Ishikawa (cell line): ENCODE measurements at regions not wholly inside any gene's neighbourhood (a gene's known extent, or its start where the extent isn't known, plus 50 kb on each side); places are given as distances from the start of the nearest gene placed in this dataset.

Source experiments
- CEBPB ChIP-seq: IDR thresholded peaks from 2 replicates; pipeline ENCODE4 v1.6.1; 2012
- EGR1 ChIP-seq: IDR thresholded peaks from 2 replicates; pipeline ENCODE4 v1.6.1; 2012
- EP300 ChIP-seq: IDR thresholded peaks from 2 replicates; pipeline ENCODE4 v1.6.1; 2012; ENCODE audit warnings: borderline replicate concordance
- FOXM1 ChIP-seq: IDR thresholded peaks from 2 replicates; pipeline ENCODE4 v1.6.1; 2012; ENCODE audit warnings: low read depth, borderline replicate concordance
- RAD21 ChIP-seq: IDR thresholded peaks from 2 replicates; pipeline ENCODE4 v1.6.1; 2012; ENCODE audit warnings: low read depth
- TAF1 ChIP-seq: IDR thresholded peaks from 2 replicates; pipeline ENCODE4 v1.6.1; 2012; ENCODE audit warnings: low read depth, mild to moderate bottlenecking
- YY1 ChIP-seq: IDR thresholded peaks from 2 replicates; pipeline ENCODE4 v1.6.1; 2012; ENCODE audit warnings: low read depth
- ZBTB7A ChIP-seq: IDR thresholded peaks from 2 replicates; pipeline ENCODE4 v1.6.1; 2012; ENCODE audit warnings: low read depth
- TF ChIP-seq, protein P1 (sequence below): IDR thresholded peaks from 2 replicates; pipeline ENCODE4 v1.6.1; 2012

- TF ChIP-seq CEBPB (no peak), EP300 (no peak), EGR1 (no peak), TAF1 (no peak), FOXM1 (no peak), RAD21 (no peak), ZBTB7A (no peak), YY1 (no peak)
- TF ChIP-seq, protein P1, sequence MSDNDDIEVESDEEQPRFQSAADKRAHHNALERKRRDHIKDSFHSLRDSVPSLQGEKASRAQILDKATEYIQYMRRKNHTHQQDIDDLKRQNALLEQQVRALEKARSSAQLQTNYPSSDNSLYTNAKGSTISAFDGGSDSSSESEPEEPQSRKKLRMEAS = no peak
Observed at GRCh38 chr2:114085992-114086391, 196.1 kb downstream of the ACTR3 start.
